Gastroesophageal sphincter (tissue), 4 donors: ENCODE measurements at regions not wholly inside any gene's neighbourhood (a gene's known extent, or its start where the extent isn't known, plus 50 kb on each side); places are given as distances from the start of the nearest gene placed in this dataset.

Experiments
- ATAC-seq: fragments of 150-250 bp; one replicate; pipeline ENCODE4 v1.9.1; 2016; ENCODE audit warnings: mild to moderate bottlenecking, moderate library complexity
- H3K27ac ChIP-seq, 4 donors: fragments of 200-600 bp; sonication (generic) in 3 of 4; 1 replicate in 3 of 4; 2 replicates in 1 of 4; pipeline ENCODE4 v1.5.1; 2016 to 2019
- H3K27me3 ChIP-seq: fragments of 200-600 bp; sonication (generic); one replicate; pipeline ENCODE4 v1.5.1; 2019
- H3K36me3 ChIP-seq, 2 donors: fragments of 200-600 bp; sonication (generic); one replicate each; pipeline ENCODE4 v1.5.1; 2019; ENCODE audit warnings: control low read depth in 1 of 2
- H3K4me1 ChIP-seq, 3 donors: fragments of 200-600 bp; sonication (generic); 1 replicate in 2 of 3; 2 replicates in 1 of 3; pipeline ENCODE4 v1.5.1; 2016 to 2019; ENCODE audit warnings: control low read depth in 2 of 3
- H3K4me3 ChIP-seq, 2 donors: fragments of 200-600 bp; sonication (generic); one replicate each; pipeline ENCODE4 v1.5.1; 2019; ENCODE audit warnings: mild to moderate bottlenecking in 1 of 2, moderate library complexity in 1 of 2
- H3K9me3 ChIP-seq, 3 donors: fragments of 200-600 bp; sonication (generic); one replicate each; pipeline ENCODE4 v1.5.1; 2017 to 2019; ENCODE audit warnings: control low read depth in 2 of 3
- EP300 ChIP-seq: sonication (generic); formaldehyde crosslinking; IDR thresholded peaks from one replicate; pipeline ENCODE4 v1.6.1; 2017; ENCODE audit warnings: antibody characterized with exemption, mild to moderate bottlenecking
- POLR2A ChIP-seq, 2 donors: fragments of 450-650 bp; IDR thresholded peaks; one replicate each; pipeline ENCODE4 v1.6.1; 2017; ENCODE audit warnings: antibody characterized with exemption in 2 of 2, mild to moderate bottlenecking in 2 of 2, moderate library complexity in 1 of 2
- POLR2AphosphoS5 ChIP-seq: sonication (generic); formaldehyde crosslinking; IDR thresholded peaks from one replicate; pipeline ENCODE4 v1.6.1; 2017; ENCODE audit warnings: antibody characterized with exemption
- WGBS, 2 donors: methylation state at CpG; one replicate each; pipeline ENCODE4 v1.1.5; 2018; ENCODE audit warnings: low coverage in 1 of 2; 5-methylcytosine and 5-hydroxymethylcytosine counted together
- TF ChIP-seq, protein P1 (sequence below), 4 experiments: fragments of 200-600 bp in 2 of 4; fragments of 450-650 bp in 2 of 4; sonication (generic) in 1 of 4; IDR thresholded peaks; one replicate each; pipeline ENCODE4 v1.5.1; 2017 to 2019; ENCODE audit warnings: antibody characterized with exemption in 4 of 4, mild to moderate bottlenecking in 2 of 4, moderate library complexity in 2 of 4

DNA sequence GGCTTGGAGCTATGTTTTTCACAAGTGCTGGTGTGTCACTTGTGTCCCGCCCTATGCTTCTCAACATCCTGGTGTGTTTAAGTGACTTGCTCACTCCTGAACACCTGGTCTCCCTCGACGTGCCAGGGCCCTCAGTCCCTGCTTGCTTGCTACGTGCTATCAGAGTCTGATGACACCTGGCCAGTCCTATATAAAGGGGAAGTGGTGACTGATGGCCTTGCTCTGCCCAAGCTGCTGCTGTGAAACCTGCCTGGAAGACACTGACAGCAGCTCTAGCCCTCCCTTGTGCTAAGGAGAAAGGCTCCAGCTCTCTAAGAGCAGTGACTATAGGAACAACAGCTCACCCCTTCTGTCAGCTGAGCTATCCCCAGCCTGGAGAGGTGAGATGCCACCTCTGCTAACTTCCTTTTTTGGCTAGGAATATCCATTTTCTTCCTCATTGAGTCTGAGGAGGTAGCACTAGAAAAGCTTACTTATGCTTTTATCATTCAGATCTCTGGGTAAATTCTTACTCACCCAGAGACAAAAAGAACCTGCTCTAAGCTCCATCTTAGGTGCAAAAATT is 77.2 kb upstream of the PLXNA4 start:
- no peak for ATAC-seq
- H3K4me1 ChIP-seq = no peaks in the 10 kb centered on the region
- H3K27ac ChIP-seq = no peak overlapping the region
- peaks cover 5% of the 10 kb centered on the region for H3K27me3 ChIP-seq
- no peaks in the 10 kb centered on the region for H3K36me3 ChIP-seq
- 77 to 100% methylated on average over 1 to 4 of the region's 4 CpGs for WGBS, 2 donors
- TF ChIP-seq EP300 (no peak), POLR2A (IDR thresholded peaks at IDR 0.05) (no peak), POLR2AphosphoS5 (no peak)
- TF ChIP-seq, protein P1, sequence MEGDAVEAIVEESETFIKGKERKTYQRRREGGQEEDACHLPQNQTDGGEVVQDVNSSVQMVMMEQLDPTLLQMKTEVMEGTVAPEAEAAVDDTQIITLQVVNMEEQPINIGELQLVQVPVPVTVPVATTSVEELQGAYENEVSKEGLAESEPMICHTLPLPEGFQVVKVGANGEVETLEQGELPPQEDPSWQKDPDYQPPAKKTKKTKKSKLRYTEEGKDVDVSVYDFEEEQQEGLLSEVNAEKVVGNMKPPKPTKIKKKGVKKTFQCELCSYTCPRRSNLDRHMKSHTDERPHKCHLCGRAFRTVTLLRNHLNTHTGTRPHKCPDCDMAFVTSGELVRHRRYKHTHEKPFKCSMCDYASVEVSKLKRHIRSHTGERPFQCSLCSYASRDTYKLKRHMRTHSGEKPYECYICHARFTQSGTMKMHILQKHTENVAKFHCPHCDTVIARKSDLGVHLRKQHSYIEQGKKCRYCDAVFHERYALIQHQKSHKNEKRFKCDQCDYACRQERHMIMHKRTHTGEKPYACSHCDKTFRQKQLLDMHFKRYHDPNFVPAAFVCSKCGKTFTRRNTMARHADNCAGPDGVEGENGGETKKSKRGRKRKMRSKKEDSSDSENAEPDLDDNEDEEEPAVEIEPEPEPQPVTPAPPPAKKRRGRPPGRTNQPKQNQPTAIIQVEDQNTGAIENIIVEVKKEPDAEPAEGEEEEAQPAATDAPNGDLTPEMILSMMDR (IDR thresholded peaks at IDR 0.05) = no peak
- no peaks in the 10 kb centered on the region for H3K9me3 ChIP-seq
- H3K4me3 ChIP-seq = no peak overlapping the region

DNA sequence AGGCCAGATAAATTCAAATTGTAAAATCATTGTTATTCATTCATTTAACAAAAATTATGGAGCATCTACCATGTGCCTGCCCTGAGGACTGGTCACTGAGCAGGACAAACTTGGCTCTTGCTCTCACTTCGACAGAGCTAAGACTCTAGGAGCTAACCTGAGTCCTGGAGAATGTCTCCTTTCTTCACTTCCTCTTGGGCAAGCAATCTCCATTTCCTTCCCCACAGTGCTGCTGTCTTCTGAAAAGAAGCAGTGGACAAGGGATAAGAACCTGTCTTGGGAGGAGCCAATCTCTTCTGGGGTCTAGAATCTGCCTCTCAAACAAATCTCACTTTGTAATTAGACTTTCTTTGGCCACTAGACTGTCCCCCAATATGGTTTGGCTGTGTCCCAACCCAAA is 76.2 kb upstream of the PLXNA4 start:
- no peaks in the 10 kb centered on the region for H3K36me3 ChIP-seq
- TF ChIP-seq, protein P1 (IDR thresholded peaks at IDR 0.05) = no peak
- TF ChIP-seq POLR2A (IDR thresholded peaks at IDR 0.05) = no peak
- TF ChIP-seq POLR2AphosphoS5 = no peak
- no peak for TF ChIP-seq EP300
- H3K27me3 ChIP-seq = peaks cover 5% of the 10 kb centered on the region
- H3K4me1 ChIP-seq = no peaks in the 10 kb centered on the region
- ATAC-seq = no peak
- H3K27ac ChIP-seq = no peak overlapping the region
- H3K9me3 ChIP-seq = no peaks in the 10 kb centered on the region
- no peak overlapping the region for H3K4me3 ChIP-seq
- WGBS, 2 donors = 86 to 100% methylated on average over 1 of the region's 1 CpG

- H3K36me3 ChIP-seq = no peaks in the 10 kb centered on the region
- TF ChIP-seq, protein P1 (IDR thresholded peaks at IDR 0.05) = no peak
- TF ChIP-seq POLR2A (IDR thresholded peaks at IDR 0.05) = no peak
- no peak for TF ChIP-seq POLR2AphosphoS5
- TF ChIP-seq EP300 = no peak
Measured at GRCh38 chr7:132650498-132650897, 74.2 kb upstream of the PLXNA4 start.

GRCh38 chr7:132647311-132647710 is 71.0 kb upstream of the PLXNA4 start:
- TF ChIP-seq, protein P1 (IDR thresholded peaks at IDR 0.05) = no peak
- TF ChIP-seq POLR2AphosphoS5 (no peak), POLR2A (IDR thresholded peaks at IDR 0.05) (no peak), EP300 (no peak)
- no peak overlapping the region for H3K27ac ChIP-seq
- no peaks in the 10 kb centered on the region for H3K36me3 ChIP-seq
- H3K9me3 ChIP-seq = no peaks in the 10 kb centered on the region
- no peak for ATAC-seq
- H3K4me3 ChIP-seq = no peak overlapping the region
- H3K4me1 ChIP-seq = no peaks in the 10 kb centered on the region
- no peaks in the 10 kb centered on the region for H3K27me3 ChIP-seq
- 90 to 100% methylated on average over 1 of the region's 1 CpG for WGBS, 2 donors

More at GRCh38 chr7:132650498-132650897, 74.2 kb upstream of the PLXNA4 start:
- Histone ChIP-seq H3K9me3 (no peaks in the 10 kb centered on the region), H3K4me1 (no peaks in the 10 kb centered on the region), H3K27ac (no peak overlapping the region), H3K27me3 (peaks cover 5% of the 10 kb centered on the region), H3K4me3 (no peak overlapping the region)
- no peak for ATAC-seq
- 7% methylated on average over 2 of the region's 3 CpGs for WGBS, 2 donors

DNA sequence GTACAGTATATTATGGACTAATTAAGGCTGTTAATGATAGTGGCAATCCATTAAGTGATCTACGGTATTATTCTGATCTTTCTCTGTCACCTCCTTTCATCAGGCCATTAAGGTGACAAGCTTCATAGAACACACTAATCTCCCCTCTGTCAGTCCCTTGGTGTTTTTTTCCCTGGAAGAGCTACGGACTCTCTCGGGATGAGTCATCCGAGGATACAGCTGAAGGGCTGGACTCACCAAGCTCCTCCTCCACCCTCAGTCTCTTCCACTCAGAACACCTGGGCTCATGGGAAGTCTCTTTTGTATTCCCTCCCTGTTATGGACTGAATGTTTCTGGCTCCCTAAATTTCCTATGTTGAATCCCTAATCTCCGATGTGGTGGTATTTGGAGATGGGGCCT is 69.8 kb upstream of the PLXNA4 start:
- H3K4me1 ChIP-seq = no peaks in the 10 kb centered on the region
- H3K4me3 ChIP-seq = no peak overlapping the region
- TF ChIP-seq, protein P1 (IDR thresholded peaks at IDR 0.05) = no peak
- TF ChIP-seq EP300 (no peak), POLR2AphosphoS5 (no peak), POLR2A (IDR thresholded peaks at IDR 0.05) (no peak)
- WGBS, 2 donors = 52 to 73% methylated on average over 3 of the region's 5 CpGs
- H3K36me3 ChIP-seq = no peaks in the 10 kb centered on the region
- H3K27ac ChIP-seq = no peak overlapping the region
- no peaks in the 10 kb centered on the region for H3K27me3 ChIP-seq
- no peak for ATAC-seq
- H3K9me3 ChIP-seq = no peaks in the 10 kb centered on the region
